NCI-H510A treated with DMSO at 0.1 percent for 48 hours (cell line): ENCODE measurements at regions not wholly inside any gene's neighbourhood (a gene's known extent, or its start where the extent isn't known, plus 50 kb on each side); places are given as distances from the start of the nearest gene placed in this dataset.
"Not testable (repeated sequence)": the region's sequence is repeated elsewhere in the genome, so short reads cannot be mapped to it uniquely, and the experiment has no call there.

Experiments used
- DNase-seq: peaks from one replicate; lab custom pipeline; 2025; lab: John Stamatoyannopoulos, UW

- DNase-seq: no peak
These were observed 165.0 kb downstream of the VEGFA start for GRCh38 chr6:43934803-43935602.

GRCh38 chr6:43934183-43934802 is 164.3 kb downstream of the VEGFA start:
- DNase-seq: no peak

GRCh38 chr6:43933148-43933885 is 163.3 kb downstream of the VEGFA start:
- DNase-seq: no peak

- no peak for DNase-seq
These were observed 162.5 kb downstream of the VEGFA start for GRCh38 chr6:43932259-43933147.

- DNase-seq: no peak
These were observed 161.2 kb downstream of the VEGFA start for GRCh38 chr6:43931201-43931600.

GRCh38 chr6:43930440-43931154 is 160.6 kb downstream of the VEGFA start:
- no peak for DNase-seq

- no peak for DNase-seq
These were observed 159.5 kb downstream of the VEGFA start for GRCh38 chr6:43929511-43929910.

- DNase-seq: no peak
These were observed 157.7 kb downstream of the VEGFA start for GRCh38 chr6:43927532-43928210.

- DNase-seq: peak; percentile 88
These were observed 156.9 kb downstream of the VEGFA start for GRCh38 chr6:43926634-43927531.

GRCh38 chr6:43925636-43926139 is 155.7 kb downstream of the VEGFA start:
- DNase-seq: not testable (repeated sequence)

- no peak for DNase-seq
These were observed 154.3 kb downstream of the VEGFA start for GRCh38 chr6:43924222-43924702.

- DNase-seq: no peak
These were observed 153.6 kb downstream of the VEGFA start for GRCh38 chr6:43923376-43924221.

GRCh38 chr6:43922426-43923375 is 152.7 kb downstream of the VEGFA start:
- no peak for DNase-seq

- no peak for DNase-seq
These were observed 151.8 kb downstream of the VEGFA start for GRCh38 chr6:43921548-43922425.

GRCh38 chr6:43921039-43921438 is 151.0 kb downstream of the VEGFA start:
- peak; percentile 85 for DNase-seq

GRCh38 chr6:43919774-43920173 is 149.8 kb downstream of the VEGFA start:
- DNase-seq: no peak
